GM23338 (cell line): ENCODE measurements at regions not wholly inside any gene's neighbourhood (a gene's known extent, or its start where the extent isn't known, plus 50 kb on each side); places are given as distances from the start of the nearest gene placed in this dataset.

ENCODE experiments used
- ATAC-seq: fragments of 200-7000 bp; cut with Tn5 transposase; 3 replicates; pipeline ENCODE4 v1.9.1; 2020
- DNase-seq: peaks from one replicate; pipeline ENCODE4 v3.0.0-alpha.2; 2015; ENCODE audit warnings: low spot score
- H2AFZ ChIP-seq: fragments of 200-600 bp; sonication (generic); 2 replicates; pipeline ENCODE4 v1.8.0; 2016; ENCODE audit warnings: antibody characterized with exemption, mild to moderate bottlenecking, moderate library complexity
- H3F3A ChIP-seq: fragments of 200-600 bp; sonication (generic); replicated peaks from 2 replicates; pipeline ENCODE4 v1.8.0; 2017; ENCODE audit warnings: antibody characterized with exemption, mixed run types, low read depth
- H3K27ac ChIP-seq: fragments of 200-600 bp; sonication (generic); 2 replicates; pipeline ENCODE4 v1.6.1; 2016; ENCODE audit warnings: low read depth
- H3K27me3 ChIP-seq: fragments of 200-600 bp; sonication (generic); 2 replicates; pipeline ENCODE4 v1.8.0; 2016; ENCODE audit warnings: mild to moderate bottlenecking, mixed run types, moderate library complexity; ENCODE audit not compliant: insufficient read depth
- H3K36me3 ChIP-seq: fragments of 200-600 bp; sonication (generic); 2 replicates; pipeline ENCODE4 v1.8.0; 2016; ENCODE audit warnings: mild to moderate bottlenecking; ENCODE audit not compliant: insufficient read depth
- H3K4me1 ChIP-seq: fragments of 200-600 bp; sonication (generic); 2 replicates; pipeline ENCODE4 v1.8.0; 2016; ENCODE audit warnings: mild to moderate bottlenecking, moderate library complexity; ENCODE audit not compliant: insufficient read depth
- H3K4me2 ChIP-seq: fragments of 200-600 bp; sonication (generic); 2 replicates; pipeline ENCODE4 v1.7.1; 2017; ENCODE audit warnings: mixed run types
- H3K4me3 ChIP-seq: fragments of 200-600 bp; sonication (generic); 2 replicates; pipeline ENCODE4 v1.6.1; 2016; ENCODE audit warnings: mixed run types
- H3K79me2 ChIP-seq: fragments of 200-600 bp; sonication (generic); replicated peaks from 2 replicates; pipeline ENCODE4 v1.8.0; 2017; ENCODE audit warnings: mild to moderate bottlenecking; ENCODE audit not compliant: insufficient read depth
- H3K9me2 ChIP-seq: fragments of 200-600 bp; sonication (generic); 2 replicates; pipeline ENCODE4 v1.8.0; 2017; ENCODE audit not compliant: insufficient read depth
- H4K20me1 ChIP-seq: fragments of 200-600 bp; sonication (generic); replicated peaks from 2 replicates; pipeline ENCODE4 v1.8.0; 2017; ENCODE audit warnings: mild to moderate bottlenecking; ENCODE audit not compliant: insufficient read depth
- H3K27ac Mint-ChIP-seq: 2 replicates; pipeline ENCODE4 v1.8.0; 2020; ENCODE audit warnings: inconsistent platforms, mild to moderate bottlenecking, moderate library complexity, mixed read lengths
- H3K27me3 Mint-ChIP-seq: 3 replicates; pipeline ENCODE4 v1.8.0; 2022; ENCODE audit warnings: low read depth, mild to moderate bottlenecking, moderate library complexity, mixed read lengths, inconsistent platforms; ENCODE audit not compliant: insufficient read depth, poor library complexity
- H3K36me3 Mint-ChIP-seq: 3 replicates; pipeline ENCODE4 v1.8.0; 2021; ENCODE audit warnings: low read depth, mild to moderate bottlenecking, inconsistent platforms, moderate library complexity, mixed read lengths
- H3K4me1 Mint-ChIP-seq: 3 replicates; pipeline ENCODE4 v1.8.0; 2020; ENCODE audit warnings: mild to moderate bottlenecking, inconsistent platforms, mixed read lengths
- H3K4me3 Mint-ChIP-seq: 3 replicates; pipeline ENCODE4 v1.8.0; 2021; ENCODE audit warnings: moderate library complexity, mild to moderate bottlenecking, inconsistent platforms, mixed read lengths
- H3K9me3 Mint-ChIP-seq: 3 replicates; pipeline ENCODE4 v1.8.0; 2020; ENCODE audit warnings: moderate library complexity, mild to moderate bottlenecking, inconsistent platforms, mixed read lengths
- CREB1 ChIP-seq: fragments of 250-450 bp; sonication (Bioruptor Pico); IDR thresholded peaks from 2 replicates; pipeline ENCODE4 v1.5.0; 2020; ENCODE audit warnings: low read depth, mild to moderate bottlenecking, moderate library complexity
- EZH2 ChIP-seq: fragments of 200-600 bp; sonication (generic); IDR thresholded peaks from one replicate; pipeline ENCODE4 v1.8.0; 2017; ENCODE audit warnings: antibody characterized with exemption, mild to moderate bottlenecking, low read depth; ENCODE audit not compliant: unreplicated experiment
- EZH2phosphoT487 ChIP-seq: fragments of 200-600 bp; sonication (generic); IDR thresholded peaks from one replicate; pipeline ENCODE4 v1.8.1; 2018; ENCODE audit warnings: antibody characterized with exemption; ENCODE audit not compliant: unreplicated experiment
- NANOG ChIP-seq: IDR thresholded peaks from 2 replicates; pipeline ENCODE4 v1.6.1; 2016; ENCODE audit warnings: antibody characterized with exemption, borderline replicate concordance
- POLR2AphosphoS5 ChIP-seq: IDR thresholded peaks from 2 replicates; pipeline ENCODE4 v1.6.1; 2016; ENCODE audit warnings: antibody characterized with exemption, low read depth
- STAT1 ChIP-seq: IDR thresholded peaks from one replicate; pipeline ENCODE4 v1.6.1; 2016; ENCODE audit warnings: antibody characterized with exemption; ENCODE audit not compliant: unreplicated experiment
- ZNF114 ChIP-seq: fragments of 250-450 bp; sonication (Bioruptor Pico); IDR thresholded peaks from 2 replicates; pipeline ENCODE4 v1.5.0; 2020; ENCODE audit warnings: mild to moderate bottlenecking, moderate library complexity
- ZNF331 ChIP-seq: fragments of 250-450 bp; sonication (Bioruptor Pico); IDR thresholded peaks from 2 replicates; pipeline ENCODE4 v1.5.0; 2020; ENCODE audit warnings: low read depth, mild to moderate bottlenecking, moderate library complexity
- TF ChIP-seq, protein P1 (sequence below): IDR thresholded peaks from one replicate; pipeline ENCODE4 v1.6.1; 2018; ENCODE audit warnings: antibody characterized with exemption; ENCODE audit not compliant: unreplicated experiment
- TF ChIP-seq, protein P2 (sequence below): fragments of 250-450 bp; sonication (Bioruptor Pico); IDR thresholded peaks from 2 replicates; pipeline ENCODE4 v1.5.0; 2020; ENCODE audit warnings: mild to moderate bottlenecking, moderate library complexity
- TF ChIP-seq, protein P3 (sequence below), 2 experiments: fragments of 200-600 bp in 1 of 2; sonication (generic) in 1 of 2; conservative IDR thresholded peaks; 2 replicates each; pipeline versions ENCODE4 v1.5.1 to v1.6.1; 2016 to 2017; ENCODE audit warnings: antibody characterized with exemption in 2 of 2, low read depth in 2 of 2, mild to moderate bottlenecking in 2 of 2, moderate library complexity in 1 of 2
- TF ChIP-seq, protein P4 (sequence below): IDR thresholded peaks from 2 replicates; pipeline ENCODE4 v1.6.1; 2016; ENCODE audit warnings: antibody characterized with exemption

DNA sequence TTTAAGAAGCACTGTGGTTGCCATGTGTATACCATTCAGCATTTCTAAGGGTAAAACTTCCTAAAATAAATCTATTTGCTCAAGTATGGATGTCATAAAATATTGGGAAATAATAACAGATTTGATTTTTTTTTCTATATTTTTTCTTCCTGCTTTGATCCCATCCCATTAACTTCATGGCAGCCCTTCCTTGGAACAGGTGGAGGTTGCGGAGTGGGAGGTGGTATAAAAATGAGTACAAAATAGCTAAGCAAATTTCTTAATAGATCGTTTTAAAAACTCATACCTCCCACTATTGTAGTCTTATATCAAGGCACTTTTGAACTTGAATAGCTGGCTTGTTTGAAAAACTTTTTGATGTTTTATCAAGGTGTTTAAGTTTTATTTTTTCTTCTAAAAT is 152.1 kb upstream of the KYNU start (continued):
- no peak for TF ChIP-seq ZNF331
- TF ChIP-seq, protein P1, sequence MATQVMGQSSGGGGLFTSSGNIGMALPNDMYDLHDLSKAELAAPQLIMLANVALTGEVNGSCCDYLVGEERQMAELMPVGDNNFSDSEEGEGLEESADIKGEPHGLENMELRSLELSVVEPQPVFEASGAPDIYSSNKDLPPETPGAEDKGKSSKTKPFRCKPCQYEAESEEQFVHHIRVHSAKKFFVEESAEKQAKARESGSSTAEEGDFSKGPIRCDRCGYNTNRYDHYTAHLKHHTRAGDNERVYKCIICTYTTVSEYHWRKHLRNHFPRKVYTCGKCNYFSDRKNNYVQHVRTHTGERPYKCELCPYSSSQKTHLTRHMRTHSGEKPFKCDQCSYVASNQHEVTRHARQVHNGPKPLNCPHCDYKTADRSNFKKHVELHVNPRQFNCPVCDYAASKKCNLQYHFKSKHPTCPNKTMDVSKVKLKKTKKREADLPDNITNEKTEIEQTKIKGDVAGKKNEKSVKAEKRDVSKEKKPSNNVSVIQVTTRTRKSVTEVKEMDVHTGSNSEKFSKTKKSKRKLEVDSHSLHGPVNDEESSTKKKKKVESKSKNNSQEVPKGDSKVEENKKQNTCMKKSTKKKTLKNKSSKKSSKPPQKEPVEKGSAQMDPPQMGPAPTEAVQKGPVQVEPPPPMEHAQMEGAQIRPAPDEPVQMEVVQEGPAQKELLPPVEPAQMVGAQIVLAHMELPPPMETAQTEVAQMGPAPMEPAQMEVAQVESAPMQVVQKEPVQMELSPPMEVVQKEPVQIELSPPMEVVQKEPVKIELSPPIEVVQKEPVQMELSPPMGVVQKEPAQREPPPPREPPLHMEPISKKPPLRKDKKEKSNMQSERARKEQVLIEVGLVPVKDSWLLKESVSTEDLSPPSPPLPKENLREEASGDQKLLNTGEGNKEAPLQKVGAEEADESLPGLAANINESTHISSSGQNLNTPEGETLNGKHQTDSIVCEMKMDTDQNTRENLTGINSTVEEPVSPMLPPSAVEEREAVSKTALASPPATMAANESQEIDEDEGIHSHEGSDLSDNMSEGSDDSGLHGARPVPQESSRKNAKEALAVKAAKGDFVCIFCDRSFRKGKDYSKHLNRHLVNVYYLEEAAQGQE, result no peak
- no peak for TF ChIP-seq EZH2

DNA sequence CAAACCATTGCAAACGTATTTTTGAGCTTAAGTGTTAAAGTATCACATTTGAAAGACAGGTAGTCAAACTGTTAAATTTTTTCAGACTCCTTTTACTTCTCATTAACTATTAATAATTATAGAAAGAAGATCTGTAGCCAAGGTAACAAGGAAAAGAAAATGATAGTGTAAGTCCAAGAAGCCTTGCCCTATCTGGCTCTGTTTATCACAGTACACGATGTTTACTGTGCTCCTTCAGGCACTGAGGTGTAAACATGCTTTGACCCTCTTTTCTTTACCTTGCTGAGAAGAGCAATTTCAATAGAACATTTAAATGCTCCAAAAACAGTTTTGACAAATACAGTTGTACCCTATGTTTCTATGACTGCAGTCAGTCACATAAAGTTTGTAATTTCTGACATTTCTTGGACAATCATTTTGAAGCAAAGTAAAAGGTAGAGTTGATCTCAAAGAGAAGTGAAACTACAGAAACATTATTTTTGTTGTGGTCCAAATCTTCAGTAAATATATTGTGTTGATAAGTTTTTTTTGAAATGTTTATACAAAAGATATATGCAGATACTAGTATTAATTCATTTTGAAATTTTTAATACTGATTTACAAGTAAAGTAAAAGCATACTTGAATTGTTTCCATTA is 152.6 kb upstream of the KYNU start:
- Mint-ChIP-seq H3K36me3 (peaks cover 26% of the 10 kb centered on the region), H3K4me1 (peaks cover 21% of the 10 kb centered on the region), H3K9me3 (peaks cover 30% of the 10 kb centered on the region), H3K4me3 (no peak overlapping the region), H3K27ac (no peak overlapping the region), H3K27me3 (peaks cover 7% of the 10 kb centered on the region)
- no peaks in the 10 kb centered on the region for H3F3A ChIP-seq
- H2AFZ ChIP-seq, result no peak overlapping the region
- peaks cover 6% of the 10 kb centered on the region for H3K36me3 ChIP-seq
- DNase-seq (no peak), ATAC-seq (no peak)
- H4K20me1 ChIP-seq, result no peaks in the 10 kb centered on the region
- peaks cover 23% of the 10 kb centered on the region for H3K4me1 ChIP-seq
- H3K79me2 ChIP-seq, result no peaks in the 10 kb centered on the region
- H3K9me2 ChIP-seq, result peaks cover 4% of the 10 kb centered on the region
- no peak overlapping the region for H3K27ac ChIP-seq
- no peaks in the 10 kb centered on the region for H3K27me3 ChIP-seq
- no peak overlapping the region for H3K4me2 ChIP-seq
- H3K4me3 ChIP-seq, result no peak overlapping the region
- TF ChIP-seq CREB1 (CRISPR knock-in tag) (no peak), NANOG (no peak), STAT1 (no peak), POLR2AphosphoS5 (no peak), ZNF114 (no peak), ZNF331 (no peak), EZH2phosphoT487 (no peak)
- TF ChIP-seq, protein P2, sequence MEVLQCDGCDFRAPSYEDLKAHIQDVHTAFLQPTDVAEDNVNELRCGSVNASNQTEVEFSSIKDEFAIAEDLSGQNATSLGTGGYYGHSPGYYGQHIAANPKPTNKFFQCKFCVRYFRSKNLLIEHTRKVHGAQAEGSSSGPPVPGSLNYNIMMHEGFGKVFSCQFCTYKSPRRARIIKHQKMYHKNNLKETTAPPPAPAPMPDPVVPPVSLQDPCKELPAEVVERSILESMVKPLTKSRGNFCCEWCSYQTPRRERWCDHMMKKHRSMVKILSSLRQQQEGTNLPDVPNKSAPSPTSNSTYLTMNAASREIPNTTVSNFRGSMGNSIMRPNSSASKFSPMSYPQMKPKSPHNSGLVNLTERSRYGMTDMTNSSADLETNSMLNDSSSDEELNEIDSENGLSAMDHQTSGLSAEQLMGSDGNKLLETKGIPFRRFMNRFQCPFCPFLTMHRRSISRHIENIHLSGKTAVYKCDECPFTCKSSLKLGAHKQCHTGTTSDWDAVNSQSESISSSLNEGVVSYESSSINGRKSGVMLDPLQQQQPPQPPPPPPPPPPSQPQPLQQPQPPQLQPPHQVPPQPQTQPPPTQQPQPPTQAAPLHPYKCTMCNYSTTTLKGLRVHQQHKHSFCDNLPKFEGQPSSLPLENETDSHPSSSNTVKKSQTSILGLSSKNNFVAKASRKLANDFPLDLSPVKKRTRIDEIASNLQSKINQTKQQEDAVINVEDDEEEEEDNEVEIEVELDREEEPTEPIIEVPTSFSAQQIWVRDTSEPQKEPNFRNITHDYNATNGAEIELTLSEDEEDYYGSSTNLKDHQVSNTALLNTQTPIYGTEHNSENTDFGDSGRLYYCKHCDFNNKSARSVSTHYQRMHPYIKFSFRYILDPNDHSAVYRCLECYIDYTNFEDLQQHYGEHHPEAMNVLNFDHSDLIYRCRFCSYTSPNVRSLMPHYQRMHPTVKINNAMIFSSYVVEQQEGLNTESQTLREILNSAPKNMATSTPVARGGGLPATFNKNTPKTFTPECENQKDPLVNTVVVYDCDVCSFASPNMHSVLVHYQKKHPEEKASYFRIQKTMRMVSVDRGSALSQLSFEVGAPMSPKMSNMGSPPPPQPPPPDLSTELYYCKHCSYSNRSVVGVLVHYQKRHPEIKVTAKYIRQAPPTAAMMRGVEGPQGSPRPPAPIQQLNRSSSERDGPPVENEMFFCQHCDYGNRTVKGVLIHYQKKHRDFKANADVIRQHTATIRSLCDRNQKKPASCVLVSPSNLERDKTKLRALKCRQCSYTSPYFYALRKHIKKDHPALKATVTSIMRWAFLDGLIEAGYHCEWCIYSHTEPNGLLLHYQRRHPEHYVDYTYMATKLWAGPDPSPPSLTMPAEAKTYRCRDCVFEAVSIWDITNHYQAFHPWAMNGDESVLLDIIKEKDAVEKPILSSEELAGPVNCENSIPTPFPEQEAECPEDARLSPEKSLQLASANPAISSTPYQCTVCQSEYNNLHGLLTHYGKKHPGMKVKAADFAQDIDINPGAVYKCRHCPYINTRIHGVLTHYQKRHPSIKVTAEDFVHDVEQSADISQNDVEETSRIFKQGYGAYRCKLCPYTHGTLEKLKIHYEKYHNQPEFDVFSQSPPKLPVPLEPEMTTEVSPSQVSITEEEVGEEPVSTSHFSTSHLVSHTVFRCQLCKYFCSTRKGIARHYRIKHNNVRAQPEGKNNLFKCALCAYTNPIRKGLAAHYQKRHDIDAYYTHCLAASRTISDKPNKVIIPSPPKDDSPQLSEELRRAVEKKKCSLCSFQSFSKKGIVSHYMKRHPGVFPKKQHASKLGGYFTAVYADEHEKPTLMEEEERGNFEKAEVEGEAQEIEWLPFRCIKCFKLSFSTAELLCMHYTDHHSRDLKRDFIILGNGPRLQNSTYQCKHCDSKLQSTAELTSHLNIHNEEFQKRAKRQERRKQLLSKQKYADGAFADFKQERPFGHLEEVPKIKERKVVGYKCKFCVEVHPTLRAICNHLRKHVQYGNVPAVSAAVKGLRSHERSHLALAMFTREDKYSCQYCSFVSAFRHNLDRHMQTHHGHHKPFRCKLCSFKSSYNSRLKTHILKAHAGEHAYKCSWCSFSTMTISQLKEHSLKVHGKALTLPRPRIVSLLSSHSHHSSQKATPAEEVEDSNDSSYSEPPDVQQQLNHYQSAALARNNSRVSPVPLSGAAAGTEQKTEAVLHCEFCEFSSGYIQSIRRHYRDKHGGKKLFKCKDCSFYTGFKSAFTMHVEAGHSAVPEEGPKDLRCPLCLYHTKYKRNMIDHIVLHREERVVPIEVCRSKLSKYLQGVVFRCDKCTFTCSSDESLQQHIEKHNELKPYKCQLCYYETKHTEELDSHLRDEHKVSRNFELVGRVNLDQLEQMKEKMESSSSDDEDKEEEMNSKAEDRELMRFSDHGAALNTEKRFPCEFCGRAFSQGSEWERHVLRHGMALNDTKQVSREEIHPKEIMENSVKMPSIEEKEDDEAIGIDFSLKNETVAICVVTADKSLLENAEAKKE, result no peak
- TF ChIP-seq, protein P3, sequence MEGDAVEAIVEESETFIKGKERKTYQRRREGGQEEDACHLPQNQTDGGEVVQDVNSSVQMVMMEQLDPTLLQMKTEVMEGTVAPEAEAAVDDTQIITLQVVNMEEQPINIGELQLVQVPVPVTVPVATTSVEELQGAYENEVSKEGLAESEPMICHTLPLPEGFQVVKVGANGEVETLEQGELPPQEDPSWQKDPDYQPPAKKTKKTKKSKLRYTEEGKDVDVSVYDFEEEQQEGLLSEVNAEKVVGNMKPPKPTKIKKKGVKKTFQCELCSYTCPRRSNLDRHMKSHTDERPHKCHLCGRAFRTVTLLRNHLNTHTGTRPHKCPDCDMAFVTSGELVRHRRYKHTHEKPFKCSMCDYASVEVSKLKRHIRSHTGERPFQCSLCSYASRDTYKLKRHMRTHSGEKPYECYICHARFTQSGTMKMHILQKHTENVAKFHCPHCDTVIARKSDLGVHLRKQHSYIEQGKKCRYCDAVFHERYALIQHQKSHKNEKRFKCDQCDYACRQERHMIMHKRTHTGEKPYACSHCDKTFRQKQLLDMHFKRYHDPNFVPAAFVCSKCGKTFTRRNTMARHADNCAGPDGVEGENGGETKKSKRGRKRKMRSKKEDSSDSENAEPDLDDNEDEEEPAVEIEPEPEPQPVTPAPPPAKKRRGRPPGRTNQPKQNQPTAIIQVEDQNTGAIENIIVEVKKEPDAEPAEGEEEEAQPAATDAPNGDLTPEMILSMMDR (conservative IDR thresholded peaks at IDR 0.05; ENCODE audit: low read depth in 2 of 2), result no peak
- TF ChIP-seq, protein P4, sequence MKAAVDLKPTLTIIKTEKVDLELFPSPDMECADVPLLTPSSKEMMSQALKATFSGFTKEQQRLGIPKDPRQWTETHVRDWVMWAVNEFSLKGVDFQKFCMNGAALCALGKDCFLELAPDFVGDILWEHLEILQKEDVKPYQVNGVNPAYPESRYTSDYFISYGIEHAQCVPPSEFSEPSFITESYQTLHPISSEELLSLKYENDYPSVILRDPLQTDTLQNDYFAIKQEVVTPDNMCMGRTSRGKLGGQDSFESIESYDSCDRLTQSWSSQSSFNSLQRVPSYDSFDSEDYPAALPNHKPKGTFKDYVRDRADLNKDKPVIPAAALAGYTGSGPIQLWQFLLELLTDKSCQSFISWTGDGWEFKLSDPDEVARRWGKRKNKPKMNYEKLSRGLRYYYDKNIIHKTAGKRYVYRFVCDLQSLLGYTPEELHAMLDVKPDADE, result no peak
